Liver (tissue), 3 donors: ENCODE measurements at regions not wholly inside any gene's neighbourhood (a gene's known extent, or its start where the extent isn't known, plus 50 kb on each side); places are given as distances from the start of the nearest gene placed in this dataset.

Experiments
- ATF3 ChIP-seq: IDR thresholded peaks from 2 replicates; pipeline ENCODE4 v1.6.1; 2016; ENCODE audit warnings: antibody characterized with exemption
- EGR1 ChIP-seq, 2 donors: IDR thresholded peaks; 2 replicates each; pipeline ENCODE4 v1.6.1; 2016 to 2018; ENCODE audit warnings: antibody characterized with exemption in 2 of 2, low read depth in 2 of 2
- FOXA1 ChIP-seq: IDR thresholded peaks from 2 replicates; pipeline ENCODE4 v1.6.1; 2016; ENCODE audit warnings: antibody characterized with exemption
- JUND ChIP-seq, 2 donors: IDR thresholded peaks; 2 replicates each; pipeline ENCODE4 v1.6.1; 2016; ENCODE audit warnings: antibody characterized with exemption in 2 of 2
- MAX ChIP-seq: IDR thresholded peaks from 2 replicates; pipeline ENCODE4 v1.6.1; 2016; ENCODE audit warnings: antibody characterized with exemption
- RAD21 ChIP-seq, 2 donors: IDR thresholded peaks; 2 replicates each; pipeline ENCODE4 v1.6.1; 2016; ENCODE audit warnings: antibody characterized with exemption in 2 of 2, mild to moderate bottlenecking in 2 of 2
- SP1 ChIP-seq: IDR thresholded peaks from 2 replicates; pipeline ENCODE4 v1.6.1; 2018; ENCODE audit warnings: antibody characterized with exemption, mild to moderate bottlenecking
- TAF1 ChIP-seq: conservative IDR thresholded peaks from 2 replicates; pipeline ENCODE4 v1.6.1; 2016; ENCODE audit warnings: antibody characterized with exemption, mild to moderate bottlenecking
- YY1 ChIP-seq: IDR thresholded peaks from 2 replicates; pipeline ENCODE4 v1.6.1; 2016; ENCODE audit warnings: antibody characterized with exemption, mild to moderate bottlenecking
- TF ChIP-seq, protein P1 (sequence below): IDR thresholded peaks from 2 replicates; pipeline ENCODE4 v1.6.1; 2016; ENCODE audit warnings: antibody characterized with exemption
- TF ChIP-seq, protein P2 (sequence below): fragments of 150-350 bp; IDR thresholded peaks from 2 replicates; pipeline ENCODE4 v1.5.1; 2017; ENCODE audit warnings: improper control_type of control experiment, low read depth, low read length; ENCODE audit not compliant: missing input control
- donor health status: healthy.
- donor health status: healthy.

GRCh38 chr17:79356839-79357447 lies 253.9 kb downstream of the RBFOX3 start:
- TF ChIP-seq SP1 (no peak), EGR1 (IDR thresholded peaks at IDR 0.05; ENCODE audit: low read depth in 2 of 2) (no peak), YY1 (no peak), TAF1 (no peak), JUND (IDR thresholded peaks at IDR 0.05) (no peak), MAX (no peak), FOXA1 (no peak), RAD21 (IDR thresholded peaks at IDR 0.05) (no peak), ATF3 (no peak)
- TF ChIP-seq, protein P1, sequence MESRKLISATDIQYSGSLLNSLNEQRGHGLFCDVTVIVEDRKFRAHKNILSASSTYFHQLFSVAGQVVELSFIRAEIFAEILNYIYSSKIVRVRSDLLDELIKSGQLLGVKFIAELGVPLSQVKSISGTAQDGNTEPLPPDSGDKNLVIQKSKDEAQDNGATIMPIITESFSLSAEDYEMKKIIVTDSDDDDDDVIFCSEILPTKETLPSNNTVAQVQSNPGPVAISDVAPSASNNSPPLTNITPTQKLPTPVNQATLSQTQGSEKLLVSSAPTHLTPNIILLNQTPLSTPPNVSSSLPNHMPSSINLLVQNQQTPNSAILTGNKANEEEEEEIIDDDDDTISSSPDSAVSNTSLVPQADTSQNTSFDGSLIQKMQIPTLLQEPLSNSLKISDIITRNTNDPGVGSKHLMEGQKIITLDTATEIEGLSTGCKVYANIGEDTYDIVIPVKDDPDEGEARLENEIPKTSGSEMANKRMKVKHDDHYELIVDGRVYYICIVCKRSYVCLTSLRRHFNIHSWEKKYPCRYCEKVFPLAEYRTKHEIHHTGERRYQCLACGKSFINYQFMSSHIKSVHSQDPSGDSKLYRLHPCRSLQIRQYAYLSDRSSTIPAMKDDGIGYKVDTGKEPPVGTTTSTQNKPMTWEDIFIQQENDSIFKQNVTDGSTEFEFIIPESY: no peak
- TF ChIP-seq, protein P2, sequence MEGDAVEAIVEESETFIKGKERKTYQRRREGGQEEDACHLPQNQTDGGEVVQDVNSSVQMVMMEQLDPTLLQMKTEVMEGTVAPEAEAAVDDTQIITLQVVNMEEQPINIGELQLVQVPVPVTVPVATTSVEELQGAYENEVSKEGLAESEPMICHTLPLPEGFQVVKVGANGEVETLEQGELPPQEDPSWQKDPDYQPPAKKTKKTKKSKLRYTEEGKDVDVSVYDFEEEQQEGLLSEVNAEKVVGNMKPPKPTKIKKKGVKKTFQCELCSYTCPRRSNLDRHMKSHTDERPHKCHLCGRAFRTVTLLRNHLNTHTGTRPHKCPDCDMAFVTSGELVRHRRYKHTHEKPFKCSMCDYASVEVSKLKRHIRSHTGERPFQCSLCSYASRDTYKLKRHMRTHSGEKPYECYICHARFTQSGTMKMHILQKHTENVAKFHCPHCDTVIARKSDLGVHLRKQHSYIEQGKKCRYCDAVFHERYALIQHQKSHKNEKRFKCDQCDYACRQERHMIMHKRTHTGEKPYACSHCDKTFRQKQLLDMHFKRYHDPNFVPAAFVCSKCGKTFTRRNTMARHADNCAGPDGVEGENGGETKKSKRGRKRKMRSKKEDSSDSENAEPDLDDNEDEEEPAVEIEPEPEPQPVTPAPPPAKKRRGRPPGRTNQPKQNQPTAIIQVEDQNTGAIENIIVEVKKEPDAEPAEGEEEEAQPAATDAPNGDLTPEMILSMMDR: no peak
